Retinal pigment epithelial cell (primary cell): ENCODE measurements at regions not wholly inside any gene's neighbourhood (a gene's known extent, or its start where the extent isn't known, plus 50 kb on each side); places are given as distances from the start of the nearest gene placed in this dataset.

Source experiments
- DNase-seq: peaks from one replicate; pipeline ENCODE4 v3.0.0-alpha.2; 2010; ENCODE audit warnings: low read depth
- H3K4me3 ChIP-seq: 2 replicates; pipeline ENCODE4 v1.5.1; 2011; ENCODE audit warnings: mild to moderate bottlenecking, low read length, control low read depth, moderate library complexity
- TF ChIP-seq, protein P1 (sequence below): conservative IDR thresholded peaks from 2 replicates; pipeline ENCODE4 v1.5.1; 2011; ENCODE audit warnings: low read depth, low read length, control low read depth, inconsistent platforms

DNA sequence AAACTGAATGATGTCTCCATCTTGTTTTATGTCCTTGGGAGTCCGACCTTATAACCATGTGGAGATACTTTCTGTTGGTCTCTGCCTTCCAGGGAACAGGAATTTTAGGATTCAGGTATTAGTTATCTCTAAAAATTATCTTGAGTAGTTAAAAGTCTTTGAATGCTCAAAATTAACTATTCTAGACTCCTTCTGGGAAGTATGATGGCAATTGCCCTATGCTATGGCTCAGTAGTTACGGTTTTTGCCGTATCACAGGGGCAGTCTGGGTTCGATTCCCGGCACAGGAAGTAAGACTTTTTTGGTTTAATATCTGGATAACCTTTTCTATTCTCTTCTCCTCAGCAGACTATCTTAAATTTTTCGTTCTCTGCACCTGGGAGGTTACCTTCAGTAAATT lies 708.7 kb upstream of the LRATD1 start:
- no peak overlapping the region for H3K4me3 ChIP-seq
- TF ChIP-seq, protein P1, sequence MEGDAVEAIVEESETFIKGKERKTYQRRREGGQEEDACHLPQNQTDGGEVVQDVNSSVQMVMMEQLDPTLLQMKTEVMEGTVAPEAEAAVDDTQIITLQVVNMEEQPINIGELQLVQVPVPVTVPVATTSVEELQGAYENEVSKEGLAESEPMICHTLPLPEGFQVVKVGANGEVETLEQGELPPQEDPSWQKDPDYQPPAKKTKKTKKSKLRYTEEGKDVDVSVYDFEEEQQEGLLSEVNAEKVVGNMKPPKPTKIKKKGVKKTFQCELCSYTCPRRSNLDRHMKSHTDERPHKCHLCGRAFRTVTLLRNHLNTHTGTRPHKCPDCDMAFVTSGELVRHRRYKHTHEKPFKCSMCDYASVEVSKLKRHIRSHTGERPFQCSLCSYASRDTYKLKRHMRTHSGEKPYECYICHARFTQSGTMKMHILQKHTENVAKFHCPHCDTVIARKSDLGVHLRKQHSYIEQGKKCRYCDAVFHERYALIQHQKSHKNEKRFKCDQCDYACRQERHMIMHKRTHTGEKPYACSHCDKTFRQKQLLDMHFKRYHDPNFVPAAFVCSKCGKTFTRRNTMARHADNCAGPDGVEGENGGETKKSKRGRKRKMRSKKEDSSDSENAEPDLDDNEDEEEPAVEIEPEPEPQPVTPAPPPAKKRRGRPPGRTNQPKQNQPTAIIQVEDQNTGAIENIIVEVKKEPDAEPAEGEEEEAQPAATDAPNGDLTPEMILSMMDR: no peak
- DNase-seq: no peak

DNA sequence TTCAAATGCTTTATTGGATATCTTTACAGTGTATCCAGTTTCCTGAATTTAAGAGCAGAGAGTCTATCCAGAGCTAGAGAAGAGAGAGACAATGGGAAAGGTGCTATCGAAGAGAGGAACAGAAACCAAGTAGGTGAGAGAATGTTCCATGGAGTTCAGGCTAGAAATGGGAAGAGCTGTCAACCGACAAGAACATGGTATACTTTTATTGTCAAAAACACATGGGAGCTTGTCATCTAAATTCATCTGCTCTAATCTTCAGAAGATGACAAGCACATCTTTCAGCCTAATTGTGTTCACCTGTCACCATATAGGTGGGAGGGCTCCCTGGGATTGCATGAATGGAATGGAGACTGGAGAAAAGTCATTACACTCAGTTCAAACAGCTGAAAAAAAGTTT lies 690.4 kb upstream of the LRATD1 start:
- no peak overlapping the region for H3K4me3 ChIP-seq
- TF ChIP-seq, protein P1: no peak
- DNase-seq: no peak

DNA sequence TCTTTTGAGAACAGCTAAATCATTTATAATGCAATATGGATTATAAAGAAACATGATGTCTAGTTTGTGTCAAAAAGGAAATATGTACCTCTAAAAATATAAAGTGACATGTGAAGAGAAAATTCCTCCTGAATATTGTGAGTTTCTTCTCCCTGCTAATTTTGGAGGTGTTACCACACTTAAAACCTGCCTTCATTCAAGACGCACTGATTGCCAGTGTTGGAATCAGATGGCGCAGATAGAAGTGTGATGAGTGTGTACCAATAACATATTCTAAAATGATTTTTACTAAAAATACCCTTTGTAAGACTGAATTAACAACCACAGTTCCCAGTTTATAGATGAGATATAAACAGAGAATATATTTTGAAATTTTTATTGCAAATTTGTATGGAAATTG lies 681.8 kb upstream of the LRATD1 start:
- no peak overlapping the region for H3K4me3 ChIP-seq
- TF ChIP-seq, protein P1: no peak
- DNase-seq: no peak

DNA sequence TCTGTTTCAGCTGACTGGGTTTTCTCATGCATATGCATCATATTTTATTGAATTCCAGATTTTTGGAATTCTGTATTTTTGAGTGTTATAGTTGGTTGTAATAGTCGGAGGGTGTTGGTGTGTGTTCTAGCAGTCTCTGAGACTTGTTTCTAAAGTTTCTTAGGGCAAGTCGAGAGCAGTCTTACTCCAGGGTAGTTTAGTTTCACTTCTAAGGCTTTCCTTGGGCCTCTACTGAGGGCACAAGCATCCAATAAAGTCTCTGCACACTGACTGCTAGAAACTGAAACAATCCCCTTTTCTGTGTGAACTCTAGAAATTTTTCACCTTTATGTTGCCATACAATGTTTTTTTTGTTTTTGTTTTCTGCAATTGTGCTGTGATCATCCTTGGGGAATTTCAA lies 663.7 kb upstream of the LRATD1 start:
- no peak overlapping the region for H3K4me3 ChIP-seq
- DNase-seq: no peak
- TF ChIP-seq, protein P1: no peak

DNA sequence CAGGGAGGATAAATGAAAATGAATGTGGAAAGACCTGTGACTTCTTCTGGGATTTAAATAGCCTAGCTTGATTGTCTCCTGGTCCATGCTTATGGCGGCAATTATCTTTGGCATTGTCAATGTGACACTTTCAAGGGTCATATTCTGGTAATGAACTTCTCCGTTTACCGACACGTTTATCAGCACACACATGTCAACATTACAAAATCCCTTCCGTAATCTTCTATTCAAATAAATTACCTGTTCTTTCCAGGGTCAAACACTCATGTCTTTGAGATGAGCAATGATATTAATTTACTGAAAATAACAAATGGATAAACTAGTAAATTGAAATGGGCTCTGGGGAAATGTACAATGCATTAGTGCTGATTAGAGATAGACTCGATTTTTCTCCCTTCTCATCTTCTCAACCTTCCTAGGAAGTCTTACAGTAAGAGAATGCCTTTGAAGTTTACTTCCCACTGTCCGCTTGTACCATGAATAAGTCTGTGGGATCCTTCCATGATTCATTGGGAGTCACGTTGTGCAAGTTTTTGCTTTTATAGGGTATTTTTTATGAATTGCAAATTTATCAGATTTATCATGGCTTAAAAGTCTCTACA lies 646.3 kb upstream of the LRATD1 start:
- TF ChIP-seq, protein P1: no peak

DNA sequence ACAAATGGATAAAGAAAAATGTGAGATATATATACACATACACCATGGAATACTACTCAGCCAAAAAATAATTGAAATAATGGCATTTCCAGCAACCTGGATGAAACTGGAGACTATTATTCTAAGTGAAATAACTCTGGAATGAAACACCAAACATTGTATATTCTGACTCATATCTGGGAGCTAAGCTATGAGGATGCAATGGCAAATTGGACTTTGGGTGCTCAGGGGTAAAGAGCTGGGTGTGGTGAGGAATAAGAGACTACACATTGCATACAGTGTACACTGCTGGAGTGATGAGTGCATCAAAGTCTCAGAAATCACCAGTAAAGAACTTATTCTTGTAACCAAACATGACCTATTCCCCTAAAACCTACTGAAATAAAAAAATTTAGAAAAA lies 636.0 kb upstream of the LRATD1 start:
- TF ChIP-seq, protein P1: no peak
- no peak for DNase-seq
- H3K4me3 ChIP-seq: no peak overlapping the region

More for the DNA sequence above, 646.3 kb upstream of the LRATD1 start:
- no peak overlapping the region for H3K4me3 ChIP-seq
- DNase-seq: no peak

DNA sequence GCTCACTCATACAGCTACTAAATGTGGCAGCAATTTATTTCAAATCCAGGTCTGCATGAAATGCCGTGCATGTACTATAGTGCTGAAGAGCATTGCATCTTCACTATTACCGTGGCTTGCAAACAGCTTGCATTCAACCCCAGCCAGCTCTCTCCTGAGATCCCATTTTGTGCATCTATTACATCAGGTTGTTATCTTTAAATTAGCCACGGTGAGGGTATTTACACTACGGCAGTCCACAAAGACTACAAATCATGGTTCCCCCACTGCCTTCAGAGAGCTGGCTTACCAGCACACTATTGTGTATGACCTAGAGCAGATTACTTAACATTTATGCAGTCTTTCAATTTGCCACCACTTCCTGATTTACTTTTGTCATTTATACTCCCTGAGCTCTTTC lies 621.3 kb upstream of the LRATD1 start:
- DNase-seq: no peak
- TF ChIP-seq, protein P1: no peak
- no peak overlapping the region for H3K4me3 ChIP-seq
